GM12878 (cell line): ENCODE measurements at regions not wholly inside any gene's neighbourhood (a gene's known extent, or its start where the extent isn't known, plus 50 kb on each side); places are given as distances from the start of the nearest gene placed in this dataset.

ENCODE experiments used
- ATAC-seq: fragments of 200-7000 bp; cut with Tn5 transposase; 3 replicates; pipeline ENCODE4 v1.9.1; 2020; ENCODE audit warnings: mild to moderate bottlenecking, moderate library complexity
- BruUV-seq: library from RNA; stranded (reverse); fragments of 400-500 nt; replicated peaks from 2 replicates; lab custom pipeline; 2021; lab: Mats Ljungman, UMichigan
- CTCF ChIA-PET: fragments of 300-600 bp; sonication (Branson Sonifier 250); formaldehyde crosslinking; extraction: SDS; loops from one replicate; lab custom pipeline; 2021; ENCODE audit warnings: inconsistent platforms; lab: Yijun Ruan, JAX
- POLR2A ChIA-PET: fragments of 350-600 bp; formaldehyde crosslinking; extraction: SDS; loops from one replicate; lab custom pipeline; 2021; ENCODE audit warnings: inconsistent platforms; lab: Charles Lee
- RAD21 ChIA-PET: fragments of 300-600 bp; sonication (Branson Sonifier 250); formaldehyde crosslinking; loops from one replicate; lab custom pipeline; 2023; ENCODE audit warnings: antibody characterized with exemption; ENCODE audit not compliant: unreplicated experiment; lab: Charles Lee
- SMC1A ChIA-PET: fragments of 300-600 bp; sonication (Branson Sonifier 250); formaldehyde crosslinking; loops from one replicate; lab custom pipeline; 2023; ENCODE audit not compliant: unreplicated experiment, uncharacterized antibody; lab: Charles Lee
- DNase-seq: peaks from one replicate; pipeline ENCODE4 v3.0.0-alpha.2; 2011; ENCODE audit warnings: low read depth, low spot score
- FAIRE-seq: peaks from 3 replicates; lab custom pipeline; 2011; peaks lifted over from hg19 to GRCh38; lab: Jason Lieb, UNC
- H2AFZ ChIP-seq: 2 replicates; pipeline ENCODE4 v1.6.0; 2011; ENCODE audit warnings: low read depth, low read length, control low read depth; ENCODE audit not compliant: control insufficient read depth
- H3K27ac ChIP-seq: 2 replicates; pipeline ENCODE4 v1.5.1; 2011; ENCODE audit warnings: control low read depth; ENCODE audit not compliant: control insufficient read depth, insufficient read depth
- H3K27me3 ChIP-seq, 2 experiments: replicated peaks in 1 of 2; 2 replicates each; pipeline versions ENCODE4 v1.6.0 to v1.6.1; 2011; ENCODE audit warnings: low read length in 1 of 2; ENCODE audit not compliant: control insufficient read depth in 2 of 2, insufficient read depth in 2 of 2
- H3K36me3 ChIP-seq, 2 experiments: 2 replicates each; pipeline ENCODE4 v1.5.1; 2011; ENCODE audit warnings: low read length in 1 of 2; ENCODE audit not compliant: control insufficient read depth in 2 of 2, insufficient read depth in 2 of 2
- H3K4me1 ChIP-seq: 2 replicates; pipeline ENCODE4 v1.6.1; 2011; ENCODE audit warnings: mild to moderate bottlenecking, low read length, moderate library complexity, mixed read lengths; ENCODE audit not compliant: control insufficient read depth, insufficient read depth
- H3K4me2 ChIP-seq: 2 replicates; pipeline ENCODE4 v1.6.0; 2011; ENCODE audit warnings: control low read depth; ENCODE audit not compliant: control insufficient read depth, insufficient read depth
- H3K4me3 ChIP-seq: fragments of 200-600 bp; sonication (generic); 2 replicates; pipeline ENCODE4 v1.5.1; 2016
- H3K79me2 ChIP-seq: 2 replicates; pipeline ENCODE4 v1.6.0; 2011; ENCODE audit warnings: low read length; ENCODE audit not compliant: control insufficient read depth, insufficient read depth
- H3K9ac ChIP-seq: 2 replicates; pipeline ENCODE4 v1.8.0; 2011; ENCODE audit warnings: low read length, control low read depth, mixed read lengths; ENCODE audit not compliant: control insufficient read depth, insufficient read depth
- H3K9me3 ChIP-seq: replicated peaks from 3 replicates; pipeline ENCODE4 v1.5.1; 2011; ENCODE audit warnings: mild to moderate bottlenecking, low read length; ENCODE audit not compliant: control insufficient read depth, insufficient read depth
- H4K20me1 ChIP-seq: 2 replicates; pipeline ENCODE4 v1.6.0; 2011; ENCODE audit not compliant: control insufficient read depth, insufficient read depth
- EP300 ChIP-seq, 2 experiments: fragments of 150-350 bp in 1 of 2; IDR thresholded peaks; 2 replicates each; pipeline ENCODE4 v1.6.1; 2011 to 2012; ENCODE audit warnings: low read depth in 2 of 2, low read length in 2 of 2, borderline replicate concordance in 1 of 2, improper control_type of control experiment in 1 of 2, inconsistent platforms in 1 of 2; ENCODE audit not compliant: control insufficient read depth in 1 of 2
- NR2C2 ChIP-seq: IDR thresholded peaks from 2 replicates; pipeline ENCODE4 v1.6.1; 2011; ENCODE audit warnings: borderline replicate concordance, low read depth; ENCODE audit not compliant: control insufficient read depth, insufficient read length
- NR2F1 ChIP-seq: fragments of 450-650 bp; conservative IDR thresholded peaks from 2 replicates; pipeline ENCODE4 v1.6.1; 2017; ENCODE audit warnings: mild to moderate bottlenecking
- SMARCA5 ChIP-seq: fragments of 450-650 bp; IDR thresholded peaks from 2 replicates; pipeline ENCODE4 v1.6.1; 2017; ENCODE audit warnings: mild to moderate bottlenecking
- WGBS: methylation state at CpG from one replicate; pipeline ENCODE4 v1.1.6; 2016; ENCODE audit warnings: low lambda C conversion rate; ENCODE audit not compliant: insufficient replicate concordance, insufficient coverage; ENCODE audit errors: missing lambda C conversion rate; 5-methylcytosine and 5-hydroxymethylcytosine counted together
- in situ Hi-C: fragments of 300-500 bp; cut with MboI; formaldehyde crosslinking; loops from 9 replicates; pipeline ENCODE4 v1.14.3; 2018; ENCODE audit warnings: mixed read lengths
- intact Hi-C: fragments of 100-400 bp; cut with micrococcal nuclease; formaldehyde crosslinking; loops from one replicate; pipeline ENCODE4 v1.14.2; 2022; ENCODE audit not compliant: unreplicated experiment
- TF ChIP-seq, protein P1 (sequence below): fragments of 450-650 bp; IDR thresholded peaks from 2 replicates; pipeline ENCODE4 v1.6.1; 2017; ENCODE audit warnings: antibody characterized with exemption, mild to moderate bottlenecking, moderate library complexity
- TF ChIP-seq, protein P2 (sequence below): IDR thresholded peaks from 2 replicates; pipeline ENCODE4 v1.6.1; 2012; ENCODE audit warnings: mild to moderate bottlenecking, low read depth, low read length
- TF ChIP-seq, protein P3 (sequence below): fragments of 450-650 bp; formaldehyde crosslinking; IDR thresholded peaks from 2 replicates; pipeline ENCODE4 v1.5.0; 2022; ENCODE audit warnings: mild to moderate bottlenecking, missing genetic modification characterization

DNA sequence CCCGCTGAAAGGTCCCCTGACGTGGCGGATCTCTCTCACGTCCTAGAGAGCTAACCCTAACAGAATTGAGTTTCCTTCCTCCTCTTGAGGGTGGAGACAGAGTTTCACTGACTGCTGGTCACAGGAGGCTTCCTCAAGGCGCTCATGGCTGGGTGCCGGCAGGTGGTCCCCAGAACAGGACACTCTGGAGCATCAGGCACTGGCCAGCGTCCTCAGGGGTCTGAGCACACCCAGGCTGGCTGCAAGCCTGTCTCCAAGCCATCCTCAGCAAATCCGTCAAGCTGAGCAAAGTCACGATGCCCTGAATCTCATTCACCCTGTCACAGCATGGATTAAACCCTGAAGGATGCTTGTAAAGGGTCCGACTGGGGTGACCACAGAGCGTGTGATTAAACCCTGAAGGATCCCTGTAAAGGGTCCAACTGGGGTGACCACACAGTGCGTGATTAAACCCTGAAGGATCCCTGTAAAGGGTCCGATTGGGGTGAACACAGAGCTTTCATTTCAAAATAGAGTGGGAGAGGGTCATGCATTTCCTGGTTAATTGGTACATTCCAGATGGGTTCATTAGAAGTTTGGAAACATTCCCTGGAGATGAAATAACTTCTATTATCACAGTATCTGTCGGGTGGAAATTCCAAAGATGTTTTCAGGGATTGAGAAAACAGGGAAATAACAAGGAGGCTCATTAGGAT lies 473.0 kb downstream of the BRD1 start:
- FAIRE-seq, result no peak
- Histone ChIP-seq H3K4me2 (no peak overlapping the region), H3K79me2 (no peaks in the 10 kb centered on the region), H3K4me1 (no peaks in the 10 kb centered on the region), H3K9me3 (no peaks in the 10 kb centered on the region; the same call in 2 of the 3 replicates), H3K27ac (no peak overlapping the region), H3K4me3 (no peak overlapping the region), H3K36me3 (no peaks in the 10 kb centered on the region), H4K20me1 (no peaks in the 10 kb centered on the region), H2AFZ (no peak overlapping the region), H3K9ac (no peak overlapping the region), H3K27me3 (no peaks in the 10 kb centered on the region; a peak in 1 of 4 replicates)
- ChIA-PET POLR2A (no interaction called here), CTCF (no interaction called here), RAD21 (no interaction called here), SMC1A (no interaction called here)
- in situ Hi-C loops, result no loop called here
- no TSS peak for BruUV-seq
- no peak for DNase-seq
- intact Hi-C loops, result no loop called here
- no peak for ATAC-seq
- 14% methylated on average over 14 of the region's 14 CpGs for WGBS
- TF ChIP-seq SMARCA5 (no peak), NR2F1 (no peak), EP300 (IDR thresholded peaks at IDR 0.05; ENCODE audit: borderline replicate concordance in 1 of 2, control insufficient read depth in 1 of 2, low read depth in 2 of 2, low read length in 2 of 2) (no peak), NR2C2 (no peak)
- TF ChIP-seq, protein P1, sequence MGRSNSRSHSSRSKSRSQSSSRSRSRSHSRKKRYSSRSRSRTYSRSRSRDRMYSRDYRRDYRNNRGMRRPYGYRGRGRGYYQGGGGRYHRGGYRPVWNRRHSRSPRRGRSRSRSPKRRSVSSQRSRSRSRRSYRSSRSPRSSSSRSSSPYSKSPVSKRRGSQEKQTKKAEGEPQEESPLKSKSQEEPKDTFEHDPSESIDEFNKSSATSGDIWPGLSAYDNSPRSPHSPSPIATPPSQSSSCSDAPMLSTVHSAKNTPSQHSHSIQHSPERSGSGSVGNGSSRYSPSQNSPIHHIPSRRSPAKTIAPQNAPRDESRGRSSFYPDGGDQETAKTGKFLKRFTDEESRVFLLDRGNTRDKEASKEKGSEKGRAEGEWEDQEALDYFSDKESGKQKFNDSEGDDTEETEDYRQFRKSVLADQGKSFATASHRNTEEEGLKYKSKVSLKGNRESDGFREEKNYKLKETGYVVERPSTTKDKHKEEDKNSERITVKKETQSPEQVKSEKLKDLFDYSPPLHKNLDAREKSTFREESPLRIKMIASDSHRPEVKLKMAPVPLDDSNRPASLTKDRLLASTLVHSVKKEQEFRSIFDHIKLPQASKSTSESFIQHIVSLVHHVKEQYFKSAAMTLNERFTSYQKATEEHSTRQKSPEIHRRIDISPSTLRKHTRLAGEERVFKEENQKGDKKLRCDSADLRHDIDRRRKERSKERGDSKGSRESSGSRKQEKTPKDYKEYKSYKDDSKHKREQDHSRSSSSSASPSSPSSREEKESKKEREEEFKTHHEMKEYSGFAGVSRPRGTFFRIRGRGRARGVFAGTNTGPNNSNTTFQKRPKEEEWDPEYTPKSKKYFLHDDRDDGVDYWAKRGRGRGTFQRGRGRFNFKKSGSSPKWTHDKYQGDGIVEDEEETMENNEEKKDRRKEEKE, result no peak
- TF ChIP-seq, protein P2, sequence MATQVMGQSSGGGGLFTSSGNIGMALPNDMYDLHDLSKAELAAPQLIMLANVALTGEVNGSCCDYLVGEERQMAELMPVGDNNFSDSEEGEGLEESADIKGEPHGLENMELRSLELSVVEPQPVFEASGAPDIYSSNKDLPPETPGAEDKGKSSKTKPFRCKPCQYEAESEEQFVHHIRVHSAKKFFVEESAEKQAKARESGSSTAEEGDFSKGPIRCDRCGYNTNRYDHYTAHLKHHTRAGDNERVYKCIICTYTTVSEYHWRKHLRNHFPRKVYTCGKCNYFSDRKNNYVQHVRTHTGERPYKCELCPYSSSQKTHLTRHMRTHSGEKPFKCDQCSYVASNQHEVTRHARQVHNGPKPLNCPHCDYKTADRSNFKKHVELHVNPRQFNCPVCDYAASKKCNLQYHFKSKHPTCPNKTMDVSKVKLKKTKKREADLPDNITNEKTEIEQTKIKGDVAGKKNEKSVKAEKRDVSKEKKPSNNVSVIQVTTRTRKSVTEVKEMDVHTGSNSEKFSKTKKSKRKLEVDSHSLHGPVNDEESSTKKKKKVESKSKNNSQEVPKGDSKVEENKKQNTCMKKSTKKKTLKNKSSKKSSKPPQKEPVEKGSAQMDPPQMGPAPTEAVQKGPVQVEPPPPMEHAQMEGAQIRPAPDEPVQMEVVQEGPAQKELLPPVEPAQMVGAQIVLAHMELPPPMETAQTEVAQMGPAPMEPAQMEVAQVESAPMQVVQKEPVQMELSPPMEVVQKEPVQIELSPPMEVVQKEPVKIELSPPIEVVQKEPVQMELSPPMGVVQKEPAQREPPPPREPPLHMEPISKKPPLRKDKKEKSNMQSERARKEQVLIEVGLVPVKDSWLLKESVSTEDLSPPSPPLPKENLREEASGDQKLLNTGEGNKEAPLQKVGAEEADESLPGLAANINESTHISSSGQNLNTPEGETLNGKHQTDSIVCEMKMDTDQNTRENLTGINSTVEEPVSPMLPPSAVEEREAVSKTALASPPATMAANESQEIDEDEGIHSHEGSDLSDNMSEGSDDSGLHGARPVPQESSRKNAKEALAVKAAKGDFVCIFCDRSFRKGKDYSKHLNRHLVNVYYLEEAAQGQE, result no peak
- TF ChIP-seq, protein P3, sequence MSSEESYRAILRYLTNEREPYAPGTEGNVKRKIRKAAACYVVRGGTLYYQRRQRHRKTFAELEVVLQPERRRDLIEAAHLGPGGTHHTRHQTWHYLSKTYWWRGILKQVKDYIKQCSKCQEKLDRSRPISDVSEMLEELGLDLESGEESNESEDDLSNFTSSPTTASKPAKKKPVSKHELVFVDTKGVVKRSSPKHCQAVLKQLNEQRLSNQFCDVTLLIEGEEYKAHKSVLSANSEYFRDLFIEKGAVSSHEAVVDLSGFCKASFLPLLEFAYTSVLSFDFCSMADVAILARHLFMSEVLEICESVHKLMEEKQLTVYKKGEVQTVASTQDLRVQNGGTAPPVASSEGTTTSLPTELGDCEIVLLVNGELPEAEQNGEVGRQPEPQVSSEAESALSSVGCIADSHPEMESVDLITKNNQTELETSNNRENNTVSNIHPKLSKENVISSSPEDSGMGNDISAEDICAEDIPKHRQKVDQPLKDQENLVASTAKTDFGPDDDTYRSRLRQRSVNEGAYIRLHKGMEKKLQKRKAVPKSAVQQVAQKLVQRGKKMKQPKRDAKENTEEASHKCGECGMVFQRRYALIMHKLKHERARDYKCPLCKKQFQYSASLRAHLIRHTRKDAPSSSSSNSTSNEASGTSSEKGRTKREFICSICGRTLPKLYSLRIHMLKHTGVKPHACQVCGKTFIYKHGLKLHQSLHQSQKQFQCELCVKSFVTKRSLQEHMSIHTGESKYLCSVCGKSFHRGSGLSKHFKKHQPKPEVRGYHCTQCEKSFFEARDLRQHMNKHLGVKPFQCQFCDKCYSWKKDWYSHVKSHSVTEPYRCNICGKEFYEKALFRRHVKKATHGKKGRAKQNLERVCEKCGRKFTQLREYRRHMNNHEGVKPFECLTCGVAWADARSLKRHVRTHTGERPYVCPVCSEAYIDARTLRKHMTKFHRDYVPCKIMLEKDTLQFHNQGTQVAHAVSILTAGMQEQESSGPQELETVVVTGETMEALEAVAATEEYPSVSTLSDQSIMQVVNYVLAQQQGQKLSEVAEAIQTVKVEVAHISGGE, result no peak
